GM18505 (cell line): ENCODE measurements at regions not wholly inside any gene's neighbourhood (a gene's known extent, or its start where the extent isn't known, plus 50 kb on each side); places are given as distances from the start of the nearest gene placed in this dataset.
A peak's percentile ranks its signal among the peaks of the same experiment; 100 is the strongest.
"Not testable (repeated sequence)": the region's sequence is repeated elsewhere in the genome, so short reads cannot be mapped to it uniquely, and the experiment has no call there.

Experiments
- ATAC-seq: cut with Tn5 transposase; IDR thresholded peaks from one replicate; pipeline ENCODE4 v1.9.1; 2021; ENCODE audit not compliant: unreplicated experiment
- POLR2A ChIP-seq: IDR thresholded peaks from 4 replicates; pipeline ENCODE4 v1.6.1; 2011; ENCODE audit warnings: borderline replicate concordance; ENCODE audit not compliant: insufficient read depth, insufficient read length; ENCODE audit errors: extremely low read depth

GRCh38 chr1:242946206-242946605 lies 308.9 kb downstream of the CEP170 start:
- TF ChIP-seq POLR2A = no peak
- ATAC-seq = no peak

GRCh38 chr1:242936725-242937124 lies 318.4 kb downstream of the CEP170 start:
- ATAC-seq = not testable (repeated sequence)

GRCh38 chr1:242924717-242925116 lies 330.4 kb downstream of the CEP170 start:
- not testable (repeated sequence) for ATAC-seq

- not testable (repeated sequence) for ATAC-seq
These were observed 331.5 kb downstream of the CEP170 start for GRCh38 chr1:242923603-242924002.

- ATAC-seq = not testable (repeated sequence)
These were observed 340.4 kb downstream of the CEP170 start for GRCh38 chr1:242914729-242915128.

- ATAC-seq = not testable (repeated sequence)
These were observed 342.2 kb downstream of the CEP170 start for GRCh38 chr1:242912855-242913254.

GRCh38 chr1:242900558-242900957 lies 354.5 kb downstream of the CEP170 start:
- ATAC-seq = not testable (repeated sequence)

- ATAC-seq = no peak
- no peak for TF ChIP-seq POLR2A
These were observed 364.8 kb downstream of the CEP170 start for GRCh38 chr1:242890192-242890741.

GRCh38 chr1:242886137-242886536 lies 361.6 kb upstream of the PLD5 start:
- TF ChIP-seq POLR2A = no peak
- ATAC-seq = peak; percentile 85

- not testable (repeated sequence) for ATAC-seq
These were observed 355.5 kb upstream of the PLD5 start for GRCh38 chr1:242880022-242880421.

- no peak for ATAC-seq
- TF ChIP-seq POLR2A = no peak
These were observed 353.2 kb upstream of the PLD5 start for GRCh38 chr1:242877743-242878142.

GRCh38 chr1:242877229-242877628 lies 352.7 kb upstream of the PLD5 start:
- no peak for ATAC-seq
- TF ChIP-seq POLR2A = no peak

GRCh38 chr1:242876030-242876429 lies 351.5 kb upstream of the PLD5 start:
- no peak for ATAC-seq
- no peak for TF ChIP-seq POLR2A

GRCh38 chr1:242873661-242874060 lies 349.2 kb upstream of the PLD5 start:
- no peak for TF ChIP-seq POLR2A
- no peak for ATAC-seq

- no peak for TF ChIP-seq POLR2A
- no peak for ATAC-seq
These were observed 348.0 kb upstream of the PLD5 start for GRCh38 chr1:242872521-242872920.

- TF ChIP-seq POLR2A = no peak
- no peak for ATAC-seq
These were observed 347.1 kb upstream of the PLD5 start for GRCh38 chr1:242871471-242872030.

GRCh38 chr1:242870966-242871365 lies 346.5 kb upstream of the PLD5 start:
- no peak for ATAC-seq
- TF ChIP-seq POLR2A = no peak
